Prostate gland (tissue), 2 donors: ENCODE measurements at regions not wholly inside any gene's neighbourhood (a gene's known extent, or its start where the extent isn't known, plus 50 kb on each side); places are given as distances from the start of the nearest gene placed in this dataset.

Source experiments
- CTCF ChIP-seq, 4 experiments: fragments of 200-600 bp in 2 of 4; fragments of 450-650 bp in 2 of 4; sonication (generic) in 2 of 4; IDR thresholded peaks; 1 replicate in 3 of 4; 2 replicates in 1 of 4; pipeline ENCODE4 v1.5.1; 2016 to 2019; ENCODE audit warnings: antibody characterized with exemption in 4 of 4, mild to moderate bottlenecking in 2 of 4, moderate library complexity in 2 of 4
- POLR2A ChIP-seq: fragments of 450-650 bp; IDR thresholded peaks from one replicate; pipeline ENCODE4 v1.6.1; 2016; ENCODE audit warnings: antibody characterized with exemption, mild to moderate bottlenecking

GRCh38 chr1:87869567-87869966, 540.9 kb downstream of the LMO4 start:
- no peak for TF ChIP-seq POLR2A
- TF ChIP-seq CTCF (IDR thresholded peaks at IDR 0.05) = no peak
